ENCODE measurements at regions not wholly inside any gene's neighbourhood (a gene's known extent, or its start where the extent isn't known, plus 50 kb on each side); places are given as distances from the start of the nearest gene placed in this dataset.

- H3K27me3 Mint-ChIP-seq, result no peaks in the 10 kb centered on the region
- TF ChIP-seq, protein P1, sequence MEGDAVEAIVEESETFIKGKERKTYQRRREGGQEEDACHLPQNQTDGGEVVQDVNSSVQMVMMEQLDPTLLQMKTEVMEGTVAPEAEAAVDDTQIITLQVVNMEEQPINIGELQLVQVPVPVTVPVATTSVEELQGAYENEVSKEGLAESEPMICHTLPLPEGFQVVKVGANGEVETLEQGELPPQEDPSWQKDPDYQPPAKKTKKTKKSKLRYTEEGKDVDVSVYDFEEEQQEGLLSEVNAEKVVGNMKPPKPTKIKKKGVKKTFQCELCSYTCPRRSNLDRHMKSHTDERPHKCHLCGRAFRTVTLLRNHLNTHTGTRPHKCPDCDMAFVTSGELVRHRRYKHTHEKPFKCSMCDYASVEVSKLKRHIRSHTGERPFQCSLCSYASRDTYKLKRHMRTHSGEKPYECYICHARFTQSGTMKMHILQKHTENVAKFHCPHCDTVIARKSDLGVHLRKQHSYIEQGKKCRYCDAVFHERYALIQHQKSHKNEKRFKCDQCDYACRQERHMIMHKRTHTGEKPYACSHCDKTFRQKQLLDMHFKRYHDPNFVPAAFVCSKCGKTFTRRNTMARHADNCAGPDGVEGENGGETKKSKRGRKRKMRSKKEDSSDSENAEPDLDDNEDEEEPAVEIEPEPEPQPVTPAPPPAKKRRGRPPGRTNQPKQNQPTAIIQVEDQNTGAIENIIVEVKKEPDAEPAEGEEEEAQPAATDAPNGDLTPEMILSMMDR (conservative IDR thresholded peaks at IDR 0.05), result no peak
- peaks cover 27% of the 10 kb centered on the region for H3K4me1 Mint-ChIP-seq (ENCODE audit: unreplicated experiment)
- no peaks in the 10 kb centered on the region for H3K9me3 Mint-ChIP-seq
- H3K27ac Mint-ChIP-seq, result no peak overlapping the region
- no peak overlapping the region for H3K4me3 Mint-ChIP-seq
- no peak for DNase-seq (ENCODE audit: extremely low spot score, unreplicated experiment)
- H3K36me3 Mint-ChIP-seq, result peaks cover 24% of the 10 kb centered on the region
Measured at GRCh38 chr1:232457595-232457994, 172.3 kb downstream of the SIPA1L2 start.

GRCh38 chr1:232456714-232457113, 173.2 kb downstream of the SIPA1L2 start:
- Mint-ChIP-seq H3K4me1 (ENCODE audit: unreplicated experiment) (peaks cover 20% of the 10 kb centered on the region), H3K4me3 (no peak overlapping the region), H3K27me3 (no peaks in the 10 kb centered on the region), H3K27ac (no peak overlapping the region), H3K36me3 (peaks cover 19% of the 10 kb centered on the region), H3K9me3 (no peaks in the 10 kb centered on the region)
- no peak for DNase-seq (ENCODE audit: extremely low spot score, unreplicated experiment)
- TF ChIP-seq, protein P1 (conservative IDR thresholded peaks at IDR 0.05), result no peak

DNA sequence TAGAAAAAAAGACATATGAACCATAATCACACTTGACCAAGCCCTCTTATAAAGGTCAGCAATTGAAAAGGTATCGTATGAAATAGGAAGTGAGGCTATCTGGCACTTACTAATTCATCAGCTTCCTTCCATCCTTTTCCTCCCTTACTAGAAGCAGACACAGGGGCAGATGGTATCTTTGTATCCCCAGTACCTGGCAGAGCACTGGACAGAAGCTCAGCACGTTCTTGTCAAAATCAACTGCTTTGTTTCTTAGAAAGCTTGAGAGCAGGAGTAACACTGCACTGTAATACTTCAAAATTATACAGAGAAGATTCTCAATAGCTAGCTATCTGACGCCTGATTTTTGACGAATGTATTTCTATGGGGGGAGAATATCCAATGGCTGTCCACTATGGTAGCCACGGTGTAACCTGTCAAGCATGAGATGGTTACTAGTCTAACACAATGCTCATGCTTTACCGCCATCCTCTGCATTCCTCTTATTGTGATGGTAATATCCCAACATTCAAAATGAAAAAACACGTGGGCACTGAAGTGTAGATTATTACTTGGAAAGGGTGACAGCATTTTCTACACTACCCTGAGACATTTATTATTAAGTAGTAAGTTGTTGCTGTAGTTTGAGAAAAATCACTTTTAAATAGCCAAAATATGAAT, 175.6 kb downstream of the SIPA1L2 start:
- no peak for DNase-seq (ENCODE audit: extremely low spot score, unreplicated experiment)
- Mint-ChIP-seq H3K9me3 (no peaks in the 10 kb centered on the region), H3K27me3 (no peaks in the 10 kb centered on the region), H3K36me3 (peaks cover 17% of the 10 kb centered on the region), H3K27ac (no peak overlapping the region), H3K4me1 (ENCODE audit: unreplicated experiment) (peaks cover 20% of the 10 kb centered on the region), H3K4me3 (no peak overlapping the region)
- TF ChIP-seq, protein P1 (conservative IDR thresholded peaks at IDR 0.05), result no peak

- Mint-ChIP-seq H3K4me3 (no peak overlapping the region), H3K27me3 (no peaks in the 10 kb centered on the region), H3K27ac (no peak overlapping the region), H3K4me1 (ENCODE audit: unreplicated experiment) (peaks cover 26% of the 10 kb centered on the region), H3K9me3 (no peaks in the 10 kb centered on the region), H3K36me3 (peaks cover 17% of the 10 kb centered on the region)
- TF ChIP-seq, protein P1 (conservative IDR thresholded peaks at IDR 0.05), result no peak
- no peak for DNase-seq (ENCODE audit: extremely low spot score, unreplicated experiment)
Measured at GRCh38 chr1:232452736-232453440, 177.0 kb downstream of the SIPA1L2 start.

DNA sequence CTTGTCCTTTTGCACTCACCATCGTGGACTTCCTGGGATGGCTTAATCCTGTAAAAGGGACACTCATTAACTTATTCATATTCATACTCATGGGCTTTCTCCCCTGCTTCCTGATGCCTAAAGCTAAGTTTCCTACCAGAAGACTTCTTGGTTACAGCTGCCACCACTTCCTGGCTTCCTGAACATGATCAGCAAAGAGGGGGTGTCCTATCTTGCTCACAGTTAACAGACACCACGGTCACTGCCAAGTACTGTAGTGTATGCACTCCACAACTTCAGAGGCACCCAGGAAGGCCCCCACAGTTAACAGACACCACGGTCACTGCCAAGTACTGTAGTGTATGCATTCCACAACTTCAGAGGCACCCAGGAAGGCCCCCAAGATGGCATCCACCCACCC, 177.8 kb downstream of the SIPA1L2 start:
- Mint-ChIP-seq H3K9me3 (no peaks in the 10 kb centered on the region), H3K27me3 (no peaks in the 10 kb centered on the region), H3K4me3 (no peak overlapping the region), H3K27ac (no peak overlapping the region), H3K36me3 (peaks cover 17% of the 10 kb centered on the region), H3K4me1 (ENCODE audit: unreplicated experiment) (peaks cover 22% of the 10 kb centered on the region)
- TF ChIP-seq, protein P1 (conservative IDR thresholded peaks at IDR 0.05), result no peak
- DNase-seq (ENCODE audit: extremely low spot score, unreplicated experiment), result no peak
